HEK293T (cell line): ENCODE measurements at regions not wholly inside any gene's neighbourhood (a gene's known extent, or its start where the extent isn't known, plus 50 kb on each side); places are given as distances from the start of the nearest gene placed in this dataset.
"Not testable (repeated sequence)": the region's sequence is repeated elsewhere in the genome, so short reads cannot be mapped to it uniquely, and the experiment has no call there.

Source experiments
- CTCF ChIA-PET: fragments of 350-600 bp; formaldehyde crosslinking; extraction: SDS; loops from one replicate; lab custom pipeline; 2021; ENCODE audit warnings: antibody characterized with exemption, inconsistent platforms; lab: Yijun Ruan, JAX
- POLR2A ChIA-PET: fragments of 350-600 bp; formaldehyde crosslinking; extraction: SDS; loops from one replicate; lab custom pipeline; 2020; ENCODE audit warnings: antibody characterized with exemption, inconsistent platforms; lab: Yijun Ruan, JAX
- DNase-seq: peaks from one replicate; pipeline ENCODE4 v3.0.0; 2012; ENCODE audit warnings: mixed read lengths; ENCODE audit errors: extremely low spot score
- ARNT ChIP-seq: fragments of 450-650 bp; IDR thresholded peaks from 2 replicates; pipeline ENCODE4 v1.6.1; 2017; ENCODE audit warnings: mild to moderate bottlenecking
- BHLHE40 ChIP-seq: fragments of 450-650 bp; IDR thresholded peaks from 2 replicates; pipeline ENCODE4 v1.6.1; 2016; ENCODE audit warnings: mild to moderate bottlenecking, moderate library complexity, borderline replicate concordance
- CTBP1 ChIP-seq: fragments of 450-650 bp; IDR thresholded peaks from 2 replicates; pipeline ENCODE4 v1.6.1; 2016; ENCODE audit warnings: borderline replicate concordance
- ELF4 ChIP-seq: fragments of 450-650 bp; IDR thresholded peaks from 2 replicates; pipeline ENCODE4 v1.6.1; 2017; ENCODE audit warnings: antibody characterized with exemption
- FOXA1 ChIP-seq: fragments of 450-650 bp; IDR thresholded peaks from 2 replicates; pipeline ENCODE4 v1.6.1; 2016; ENCODE audit warnings: mild to moderate bottlenecking
- FOXK2 ChIP-seq: fragments of 450-650 bp; IDR thresholded peaks from 2 replicates; pipeline ENCODE4 v1.6.1; 2016; ENCODE audit warnings: mild to moderate bottlenecking
- FOXM1 ChIP-seq: fragments of 450-650 bp; IDR thresholded peaks from 2 replicates; pipeline ENCODE4 v1.6.1; 2017; ENCODE audit warnings: mild to moderate bottlenecking, borderline replicate concordance
- HDGF ChIP-seq: fragments of 450-650 bp; IDR thresholded peaks from 2 replicates; pipeline ENCODE4 v1.6.1; 2017; ENCODE audit warnings: antibody characterized with exemption, borderline replicate concordance
- L3MBTL2 ChIP-seq: fragments of 450-650 bp; conservative IDR thresholded peaks from 2 replicates; pipeline ENCODE4 v1.6.1; 2016; ENCODE audit warnings: mild to moderate bottlenecking
- LEF1 ChIP-seq: fragments of 450-650 bp; IDR thresholded peaks from 2 replicates; pipeline ENCODE4 v1.6.1; 2017; ENCODE audit warnings: mild to moderate bottlenecking, borderline replicate concordance
- NFRKB ChIP-seq: fragments of 450-650 bp; IDR thresholded peaks from 2 replicates; pipeline ENCODE4 v1.6.1; 2016; ENCODE audit warnings: mild to moderate bottlenecking, moderate library complexity
- PKNOX1 ChIP-seq: fragments of 450-650 bp; IDR thresholded peaks from 2 replicates; pipeline ENCODE4 v1.6.1; 2016
- SP1 ChIP-seq: fragments of 450-650 bp; IDR thresholded peaks from 2 replicates; pipeline ENCODE4 v1.6.1; 2017
- SUZ12 ChIP-seq: fragments of 450-650 bp; IDR thresholded peaks from 2 replicates; pipeline ENCODE4 v1.6.1; 2016; ENCODE audit warnings: mild to moderate bottlenecking
- TARDBP ChIP-seq: fragments of 450-650 bp; IDR thresholded peaks from 2 replicates; pipeline ENCODE4 v1.6.1; 2016
- ZNF384 ChIP-seq: fragments of 450-650 bp; IDR thresholded peaks from 2 replicates; pipeline ENCODE4 v1.6.1; 2016

GRCh38 chr4:164081371-164081770 lies 586.9 kb downstream of the TMA16 start:
- CTCF ChIA-PET = no interaction called here
- TF ChIP-seq HDGF (no peak), FOXA1 (no peak), ZNF384 (no peak), NFRKB (no peak), BHLHE40 (no peak), LEF1 (no peak), SP1 (no peak), FOXM1 (no peak), ARNT (no peak), SUZ12 (no peak)
- POLR2A ChIA-PET = no interaction called here
- DNase-seq = no peak

GRCh38 chr4:164081801-164082200 lies 587.3 kb downstream of the TMA16 start:
- ChIA-PET CTCF (no interaction called here), POLR2A (no interaction called here)
- DNase-seq = no peak
- TF ChIP-seq ELF4 (no peak), BHLHE40 (no peak), PKNOX1 (no peak), ARNT (no peak), CTBP1 (no peak), LEF1 (no peak), FOXM1 (no peak), FOXK2 (no peak), HDGF (no peak), ZNF384 (no peak), SP1 (no peak), TARDBP (no peak), NFRKB (no peak), SUZ12 (no peak), FOXA1 (no peak), L3MBTL2 (no peak)

- TF ChIP-seq ELF4 (no peak), CTBP1 (no peak), ARNT (no peak), SUZ12 (no peak), FOXA1 (no peak), FOXK2 (no peak), BHLHE40 (no peak), ZNF384 (no peak), LEF1 (no peak), TARDBP (no peak), PKNOX1 (no peak), HDGF (no peak), L3MBTL2 (no peak), FOXM1 (no peak), NFRKB (no peak), SP1 (no peak)
- ChIA-PET POLR2A (no interaction called here), CTCF (no interaction called here)
- no peak for DNase-seq
Observed at GRCh38 chr4:164087733-164088132, 593.2 kb downstream of the TMA16 start.

- TF ChIP-seq FOXA1 (no peak), TARDBP (no peak), CTBP1 (no peak), FOXM1 (no peak), SUZ12 (no peak), ZNF384 (no peak), HDGF (no peak), ARNT (no peak), LEF1 (no peak), FOXK2 (no peak), L3MBTL2 (no peak), BHLHE40 (no peak), ELF4 (no peak), NFRKB (no peak), PKNOX1 (no peak), SP1 (no peak)
- ChIA-PET CTCF (no interaction called here), POLR2A (no interaction called here)
- no peak for DNase-seq
Observed at GRCh38 chr4:164095313-164096110, 601.0 kb downstream of the TMA16 start.

- TF ChIP-seq ZNF384 (no peak), FOXM1 (no peak), SUZ12 (no peak), LEF1 (no peak), FOXA1 (no peak), BHLHE40 (no peak), TARDBP (no peak), SP1 (no peak), L3MBTL2 (no peak)
- ChIA-PET CTCF (no interaction called here), POLR2A (no interaction called here)
- no peak for DNase-seq
Observed at GRCh38 chr4:164096766-164097518, 602.5 kb downstream of the TMA16 start.

- POLR2A ChIA-PET, CTCF ChIA-PET: not testable (repeated sequence)
Observed at GRCh38 chr4:164100741-164101365, 606.4 kb downstream of the TMA16 start.

More at GRCh38 chr4:164100741-164101365, 606.4 kb downstream of the TMA16 start:
- not testable (repeated sequence) for DNase-seq
